Chondrocyte (in vitro differentiated cells): ENCODE measurements at regions not wholly inside any gene's neighbourhood (a gene's known extent, or its start where the extent isn't known, plus 50 kb on each side); places are given as distances from the start of the nearest gene placed in this dataset.

ENCODE experiments used
- DNase-seq: peaks from one replicate; pipeline ENCODE4 v3.0.0; 2021; ENCODE audit warnings: mixed read lengths, low spot score
- H3K27ac Mint-ChIP-seq: one replicate; pipeline ENCODE4 v1.8.0; 2021; ENCODE audit warnings: mild to moderate bottlenecking, moderate library complexity, mixed read lengths; ENCODE audit not compliant: unreplicated experiment
- H3K27me3 Mint-ChIP-seq: 2 replicates; pipeline ENCODE4 v1.8.0; 2021; ENCODE audit warnings: low read depth, mixed read lengths
- H3K36me3 Mint-ChIP-seq: 2 replicates; pipeline ENCODE4 v1.8.0; 2021; ENCODE audit warnings: low read depth, mixed read lengths
- H3K4me1 Mint-ChIP-seq: 2 replicates; pipeline ENCODE4 v1.8.0; 2021; ENCODE audit warnings: low read depth, mild to moderate bottlenecking, mixed read lengths
- H3K4me3 Mint-ChIP-seq: one replicate; pipeline ENCODE4 v1.8.0; 2021; ENCODE audit warnings: mild to moderate bottlenecking, moderate library complexity, mixed read lengths; ENCODE audit not compliant: unreplicated experiment
- H3K9me3 Mint-ChIP-seq: 2 replicates; pipeline ENCODE4 v1.8.0; 2021; ENCODE audit warnings: low read depth, mixed read lengths
- TF ChIP-seq, protein P1 (sequence below): fragments of 200-600 bp; sonication (generic); IDR thresholded peaks from 2 replicates; pipeline ENCODE4 v1.5.0; 2021; ENCODE audit warnings: antibody characterized with exemption, mild to moderate bottlenecking, moderate library complexity

DNA sequence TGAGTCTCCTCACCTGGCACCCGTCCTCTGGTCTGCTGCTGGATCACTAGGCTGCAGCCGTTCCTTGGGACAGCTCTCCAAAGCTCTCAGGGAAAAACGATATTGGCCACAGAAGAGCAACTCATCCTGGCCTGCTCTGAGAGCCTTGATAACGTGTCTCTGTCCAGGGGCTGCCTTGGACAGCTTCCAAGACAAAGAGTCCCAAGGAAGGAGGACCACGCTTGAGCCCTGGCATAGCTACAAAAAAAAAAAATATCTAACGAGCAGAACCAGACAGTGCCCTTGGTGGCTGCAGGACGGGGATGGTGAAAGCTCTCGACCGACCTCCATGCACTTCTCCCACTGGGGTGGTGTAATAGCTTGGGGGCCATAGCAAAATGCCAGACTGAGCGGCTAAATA lies 589.6 kb downstream of the NPHP4 start:
- TF ChIP-seq, protein P1, sequence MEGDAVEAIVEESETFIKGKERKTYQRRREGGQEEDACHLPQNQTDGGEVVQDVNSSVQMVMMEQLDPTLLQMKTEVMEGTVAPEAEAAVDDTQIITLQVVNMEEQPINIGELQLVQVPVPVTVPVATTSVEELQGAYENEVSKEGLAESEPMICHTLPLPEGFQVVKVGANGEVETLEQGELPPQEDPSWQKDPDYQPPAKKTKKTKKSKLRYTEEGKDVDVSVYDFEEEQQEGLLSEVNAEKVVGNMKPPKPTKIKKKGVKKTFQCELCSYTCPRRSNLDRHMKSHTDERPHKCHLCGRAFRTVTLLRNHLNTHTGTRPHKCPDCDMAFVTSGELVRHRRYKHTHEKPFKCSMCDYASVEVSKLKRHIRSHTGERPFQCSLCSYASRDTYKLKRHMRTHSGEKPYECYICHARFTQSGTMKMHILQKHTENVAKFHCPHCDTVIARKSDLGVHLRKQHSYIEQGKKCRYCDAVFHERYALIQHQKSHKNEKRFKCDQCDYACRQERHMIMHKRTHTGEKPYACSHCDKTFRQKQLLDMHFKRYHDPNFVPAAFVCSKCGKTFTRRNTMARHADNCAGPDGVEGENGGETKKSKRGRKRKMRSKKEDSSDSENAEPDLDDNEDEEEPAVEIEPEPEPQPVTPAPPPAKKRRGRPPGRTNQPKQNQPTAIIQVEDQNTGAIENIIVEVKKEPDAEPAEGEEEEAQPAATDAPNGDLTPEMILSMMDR: no peak
- Mint-ChIP-seq H3K9me3 (peaks cover 52% of the 10 kb centered on the region), H3K4me3 (no peak overlapping the region), H3K27ac (no peak overlapping the region), H3K4me1 (no peaks in the 10 kb centered on the region), H3K36me3 (no peaks in the 10 kb centered on the region), H3K27me3 (no peaks in the 10 kb centered on the region)
- DNase-seq: no peak

- H3K4me1 Mint-ChIP-seq: no peaks in the 10 kb centered on the region
- no peaks in the 10 kb centered on the region for H3K27me3 Mint-ChIP-seq
- H3K36me3 Mint-ChIP-seq: no peaks in the 10 kb centered on the region
- H3K4me3 Mint-ChIP-seq: no peak overlapping the region
- H3K27ac Mint-ChIP-seq: no peak overlapping the region
- TF ChIP-seq, protein P1: no peak
- peaks cover 48% of the 10 kb centered on the region for H3K9me3 Mint-ChIP-seq
- DNase-seq: no peak
Observed at GRCh38 chr1:5399771-5400170, 592.5 kb downstream of the NPHP4 start.

- H3K27ac Mint-ChIP-seq: no peak overlapping the region
- H3K9me3 Mint-ChIP-seq: peaks cover 38% of the 10 kb centered on the region
- no peaks in the 10 kb centered on the region for H3K36me3 Mint-ChIP-seq
- TF ChIP-seq, protein P1: no peak
- H3K4me1 Mint-ChIP-seq: no peaks in the 10 kb centered on the region
- no peak overlapping the region for H3K4me3 Mint-ChIP-seq
- no peaks in the 10 kb centered on the region for H3K27me3 Mint-ChIP-seq
- DNase-seq: no peak
Observed at GRCh38 chr1:5396593-5396992, 595.6 kb downstream of the NPHP4 start.

- peaks cover 22% of the 10 kb centered on the region for H3K9me3 Mint-ChIP-seq
Observed at GRCh38 chr1:5394111-5394510, 598.1 kb downstream of the NPHP4 start.

DNA sequence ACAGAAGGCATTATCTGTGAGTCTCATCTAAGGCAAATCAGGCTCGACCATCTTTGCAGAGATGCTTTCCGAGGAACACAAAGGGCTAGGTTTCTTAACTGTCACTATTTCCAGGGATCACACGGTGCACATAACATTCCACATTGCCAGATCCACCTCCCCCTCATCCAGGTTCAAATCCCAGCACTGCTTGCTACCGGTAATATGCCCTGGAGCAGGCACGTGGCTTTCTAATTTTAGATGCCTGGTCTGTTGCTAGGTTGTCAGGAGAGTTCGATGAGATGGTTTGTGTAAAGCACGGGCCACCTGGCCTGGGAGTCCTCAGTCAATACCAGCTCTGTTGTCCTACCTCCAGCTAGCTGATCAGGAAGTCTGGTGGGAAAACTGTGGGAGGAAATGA lies 598.6 kb downstream of the NPHP4 start:
- no peak for DNase-seq
- Mint-ChIP-seq H3K36me3 (no peaks in the 10 kb centered on the region), H3K27ac (no peak overlapping the region), H3K4me1 (no peaks in the 10 kb centered on the region), H3K27me3 (no peaks in the 10 kb centered on the region), H3K9me3 (peaks cover 19% of the 10 kb centered on the region), H3K4me3 (no peak overlapping the region)
- TF ChIP-seq, protein P1: no peak

More at GRCh38 chr1:5394111-5394510, 598.1 kb downstream of the NPHP4 start:
- TF ChIP-seq, protein P1: no peak
- Mint-ChIP-seq H3K4me3 (no peak overlapping the region), H3K36me3 (no peaks in the 10 kb centered on the region), H3K27me3 (no peaks in the 10 kb centered on the region), H3K27ac (no peak overlapping the region), H3K4me1 (no peaks in the 10 kb centered on the region)
- DNase-seq: no peak
